ENCODE measurements at regions not wholly inside any gene's neighbourhood (a gene's known extent, or its start where the extent isn't known, plus 50 kb on each side); places are given as distances from the start of the nearest gene placed in this dataset.
"Not testable (repeated sequence)": the region's sequence is repeated elsewhere in the genome, so short reads cannot be mapped to it uniquely, and the experiment has no call there.

GRCh38 chrX:144768540-144768939, 478.8 kb upstream of the SPANXN1 start:
- Histone ChIP-seq H3K4me1 (ENCODE audit: insufficient read depth, low read length, severe bottlenecking) (no peaks in the 10 kb centered on the region), H3K9ac (ENCODE audit: low read length) (no peak overlapping the region), H3K36me3 (ENCODE audit: insufficient read depth, low read length) (no peaks in the 10 kb centered on the region), H3K79me2 (ENCODE audit: insufficient read depth, low read length) (no peaks in the 10 kb centered on the region), H3K27ac (ENCODE audit: low read depth, low read length, poor library complexity, severe bottlenecking) (no peak overlapping the region), H3K4me3 (ENCODE audit: low read depth, low read length, poor library complexity, severe bottlenecking) (no peak overlapping the region), H4K20me1 (ENCODE audit: insufficient read depth, low read length) (no peaks in the 10 kb centered on the region), H3K9me3 (ENCODE audit: low read length) (no peaks in the 10 kb centered on the region), H3K9me2 (ENCODE audit: low read depth, low read length) (no peaks in the 10 kb centered on the region), H2AFZ (ENCODE audit: low read length) (no peak overlapping the region), H3K4me2 (ENCODE audit: low read length) (no peak overlapping the region), H3F3A (ENCODE audit: insufficient read depth, low read length) (no peaks in the 10 kb centered on the region), H3K27me3 (ENCODE audit: insufficient read depth, low read length) (no peaks in the 10 kb centered on the region)
- TF ChIP-seq CTCF (IDR thresholded peaks at IDR 0.05; ENCODE audit: low read length) (no peak), EZH2 (IDR thresholded peaks at IDR 0.05; ENCODE audit: borderline replicate concordance, low read length) (no peak)

GRCh38 chrX:144783528-144783927, 463.8 kb upstream of the SPANXN1 start:
- not testable (repeated sequence) for H4K20me1 ChIP-seq (ENCODE audit: insufficient read depth, low read length); H3K9me2 ChIP-seq (ENCODE audit: low read depth, low read length); H3K4me2 ChIP-seq (ENCODE audit: low read length); H3K9me3 ChIP-seq (ENCODE audit: low read length); H3K4me1 ChIP-seq (ENCODE audit: insufficient read depth, low read length, severe bottlenecking); H3K9ac ChIP-seq (ENCODE audit: low read length); H3K79me2 ChIP-seq (ENCODE audit: insufficient read depth, low read length); H3K4me3 ChIP-seq (ENCODE audit: low read depth, low read length, poor library complexity, severe bottlenecking); H3K36me3 ChIP-seq (ENCODE audit: insufficient read depth, low read length); H2AFZ ChIP-seq (ENCODE audit: low read length); H3K27ac ChIP-seq (ENCODE audit: low read depth, low read length, poor library complexity, severe bottlenecking); H3K27me3 ChIP-seq (ENCODE audit: insufficient read depth, low read length); H3F3A ChIP-seq (ENCODE audit: insufficient read depth, low read length)

- H4K20me1 ChIP-seq (ENCODE audit: insufficient read depth, low read length) = no peaks in the 10 kb centered on the region
- H2AFZ ChIP-seq (ENCODE audit: low read length) = no peak overlapping the region
- H3K9me2 ChIP-seq (ENCODE audit: low read depth, low read length) = no peaks in the 10 kb centered on the region
- no peaks in the 10 kb centered on the region for H3F3A ChIP-seq (ENCODE audit: insufficient read depth, low read length)
- H3K4me3 ChIP-seq (ENCODE audit: low read depth, low read length, poor library complexity, severe bottlenecking) = no peak overlapping the region
- no peak overlapping the region for H3K27ac ChIP-seq (ENCODE audit: low read depth, low read length, poor library complexity, severe bottlenecking)
- no peak overlapping the region for H3K9ac ChIP-seq (ENCODE audit: low read length)
- H3K79me2 ChIP-seq (ENCODE audit: insufficient read depth, low read length) = no peaks in the 10 kb centered on the region
- H3K9me3 ChIP-seq (ENCODE audit: low read length) = no peaks in the 10 kb centered on the region
- H3K27me3 ChIP-seq (ENCODE audit: insufficient read depth, low read length) = no peaks in the 10 kb centered on the region
- no peak overlapping the region for H3K4me2 ChIP-seq (ENCODE audit: low read length)
- no peak for TF ChIP-seq CTCF (IDR thresholded peaks at IDR 0.05; ENCODE audit: low read length)
- TF ChIP-seq EZH2 (IDR thresholded peaks at IDR 0.05; ENCODE audit: borderline replicate concordance, low read length) = no peak
- H3K4me1 ChIP-seq (ENCODE audit: insufficient read depth, low read length, severe bottlenecking) = no peaks in the 10 kb centered on the region
- no peaks in the 10 kb centered on the region; the same call in 1 of the 2 replicates for H3K36me3 ChIP-seq (ENCODE audit: insufficient read depth, low read length)
Observed at GRCh38 chrX:144790148-144790547, 457.2 kb upstream of the SPANXN1 start.

- Histone ChIP-seq H3K4me1 (ENCODE audit: insufficient read depth, low read length, severe bottlenecking) (peaks cover 6% of the 10 kb centered on the region), H3K9me3 (ENCODE audit: low read length) (no peaks in the 10 kb centered on the region), H3K79me2 (ENCODE audit: insufficient read depth, low read length) (no peaks in the 10 kb centered on the region), H3K9ac (ENCODE audit: low read length) (no peak overlapping the region), H3K4me2 (ENCODE audit: low read length) (no peak overlapping the region), H3F3A (ENCODE audit: insufficient read depth, low read length) (no peaks in the 10 kb centered on the region), H3K9me2 (ENCODE audit: low read depth, low read length) (no peaks in the 10 kb centered on the region), H2AFZ (ENCODE audit: low read length) (no peak overlapping the region), H4K20me1 (ENCODE audit: insufficient read depth, low read length) (no peaks in the 10 kb centered on the region), H3K27me3 (ENCODE audit: insufficient read depth, low read length) (no peaks in the 10 kb centered on the region), H3K4me3 (ENCODE audit: low read depth, low read length, poor library complexity, severe bottlenecking) (no peak overlapping the region), H3K36me3 (ENCODE audit: insufficient read depth, low read length) (no peaks in the 10 kb centered on the region; the same call in 1 of the 2 replicates), H3K27ac (ENCODE audit: low read depth, low read length, poor library complexity, severe bottlenecking) (no peak overlapping the region)
- TF ChIP-seq EZH2 (IDR thresholded peaks at IDR 0.05; ENCODE audit: borderline replicate concordance, low read length) (no peak), CTCF (IDR thresholded peaks at IDR 0.05; ENCODE audit: low read length) (no peak)
Observed at GRCh38 chrX:144791298-144791697, 456.0 kb upstream of the SPANXN1 start.
